WTC11 (cell line): ENCODE measurements at regions not wholly inside any gene's neighbourhood (a gene's known extent, or its start where the extent isn't known, plus 50 kb on each side); places are given as distances from the start of the nearest gene placed in this dataset.

Experiments used
- ATAC-seq: fragments of 200-7000 bp; cut with Tn5 transposase; 2 replicates; pipeline ENCODE4 v1.10.0; 2021; ENCODE audit warnings: mild to moderate bottlenecking, moderate library complexity
- CTCF ChIA-PET: fragments of 300-600 bp; sonication (Branson Sonifier 250); formaldehyde crosslinking; loops from one replicate; lab custom pipeline; 2021; ENCODE audit warnings: antibody characterized with exemption; lab: Charles Lee
- POLR2A ChIA-PET: fragments of 350-600 bp; sonication (Branson Sonifier 250); formaldehyde crosslinking; loops from one replicate; lab custom pipeline; 2021; ENCODE audit warnings: antibody characterized with exemption; lab: Charles Lee
- DNase-seq: peaks from one replicate; pipeline ENCODE4 v3.0.0; 2021; ENCODE audit warnings: low spot score
- H3K27ac Mint-ChIP-seq: 2 replicates; pipeline ENCODE4 v1.8.0; 2021; ENCODE audit warnings: mixed read lengths
- H3K27me3 Mint-ChIP-seq: 2 replicates; pipeline ENCODE4 v1.8.0; 2021; ENCODE audit warnings: low read depth, mild to moderate bottlenecking, moderate library complexity, mixed read lengths
- H3K36me3 Mint-ChIP-seq: 2 replicates; pipeline ENCODE4 v1.8.0; 2021; ENCODE audit warnings: mixed read lengths
- H3K4me1 Mint-ChIP-seq: 2 replicates; pipeline ENCODE4 v1.8.0; 2022; ENCODE audit warnings: mixed read lengths
- H3K4me3 Mint-ChIP-seq: 2 replicates; pipeline ENCODE4 v1.8.0; 2021; ENCODE audit warnings: mild to moderate bottlenecking, moderate library complexity, mixed read lengths
- H3K9me3 Mint-ChIP-seq: 2 replicates; pipeline ENCODE4 v1.8.0; 2021; ENCODE audit warnings: mixed read lengths
- CREM ChIP-seq: sonication (generic); formaldehyde crosslinking; IDR thresholded peaks from 2 replicates; pipeline ENCODE4 v1.8.1; 2022; ENCODE audit warnings: mild to moderate bottlenecking, missing genetic modification reagents, moderate library complexity
- ESRRA ChIP-seq: sonication (generic); formaldehyde crosslinking; IDR thresholded peaks from 2 replicates; pipeline ENCODE4 v1.8.1; 2022; ENCODE audit warnings: mild to moderate bottlenecking, missing genetic modification reagents, borderline replicate concordance
- ETV6 ChIP-seq: sonication (generic); formaldehyde crosslinking; IDR thresholded peaks from 2 replicates; pipeline ENCODE4 v1.8.1; 2022; ENCODE audit warnings: mild to moderate bottlenecking, missing genetic modification reagents
- FOXK1 ChIP-seq: sonication (generic); formaldehyde crosslinking; IDR thresholded peaks from 2 replicates; pipeline ENCODE4 v1.8.0; 2022; ENCODE audit warnings: mild to moderate bottlenecking, moderate library complexity, missing genetic modification reagents
- FOXP1 ChIP-seq: sonication (generic); formaldehyde crosslinking; IDR thresholded peaks from 2 replicates; pipeline ENCODE4 v1.8.0; 2022; ENCODE audit warnings: missing genetic modification reagents, mild to moderate bottlenecking, moderate library complexity, borderline replicate concordance
- GABPB1 ChIP-seq: sonication (generic); formaldehyde crosslinking; IDR thresholded peaks from 2 replicates; pipeline ENCODE4 v1.8.1; 2023; ENCODE audit warnings: mild to moderate bottlenecking, missing genetic modification reagents
- HMGA2 ChIP-seq: fragments of 250-450 bp; sonication (Bioruptor Pico); IDR thresholded peaks from 2 replicates; pipeline ENCODE4 v1.4.0; 2021; ENCODE audit warnings: mild to moderate bottlenecking, moderate library complexity
- KAT7 ChIP-seq: sonication (generic); formaldehyde crosslinking; IDR thresholded peaks from 2 replicates; pipeline ENCODE4 v1.8.1; 2023; ENCODE audit warnings: missing genetic modification reagents, mild to moderate bottlenecking, borderline replicate concordance
- MXD4 ChIP-seq: fragments of 250-450 bp; sonication (Bioruptor Pico); IDR thresholded peaks from 2 replicates; pipeline ENCODE4 v1.8.0; 2021; ENCODE audit warnings: mild to moderate bottlenecking, moderate library complexity, borderline replicate concordance
- MYBL2 ChIP-seq: sonication (generic); formaldehyde crosslinking; IDR thresholded peaks from 2 replicates; pipeline ENCODE4 v1.8.1; 2023; ENCODE audit warnings: mild to moderate bottlenecking, moderate library complexity, missing genetic modification reagents
- NFE2L1 ChIP-seq: sonication (generic); formaldehyde crosslinking; IDR thresholded peaks from 2 replicates; pipeline ENCODE4 v1.8.1; 2023; ENCODE audit warnings: missing genetic modification reagents
- PRRX2 ChIP-seq: fragments of 250-450 bp; sonication (Bioruptor Pico); IDR thresholded peaks from 2 replicates; pipeline ENCODE4 v1.8.0; 2021; ENCODE audit warnings: mild to moderate bottlenecking
- RELA ChIP-seq: sonication (generic); formaldehyde crosslinking; IDR thresholded peaks from 2 replicates; pipeline ENCODE4 v1.8.1; 2022; ENCODE audit warnings: missing genetic modification reagents, mild to moderate bottlenecking, borderline replicate concordance
- TCF7 ChIP-seq: sonication (generic); formaldehyde crosslinking; IDR thresholded peaks from 2 replicates; pipeline ENCODE4 v1.8.0; 2022; ENCODE audit warnings: mild to moderate bottlenecking, low read depth, missing genetic modification reagents, moderate library complexity
- TP53 ChIP-seq: sonication (generic); formaldehyde crosslinking; IDR thresholded peaks from 2 replicates; pipeline ENCODE4 v1.8.1; 2023; ENCODE audit warnings: mild to moderate bottlenecking, missing genetic modification reagents
- ZBTB21 ChIP-seq: sonication (generic); formaldehyde crosslinking; IDR thresholded peaks from 2 replicates; pipeline ENCODE4 v1.8.1; 2023; ENCODE audit warnings: mild to moderate bottlenecking, missing genetic modification reagents, borderline replicate concordance
- ZBTB43 ChIP-seq: sonication (generic); formaldehyde crosslinking; IDR thresholded peaks from 2 replicates; pipeline ENCODE4 v1.8.1; 2023; ENCODE audit warnings: mild to moderate bottlenecking, missing genetic modification reagents
- ZMAT4 ChIP-seq: fragments of 250-450 bp; sonication (Bioruptor Pico); IDR thresholded peaks from 2 replicates; pipeline ENCODE4 v1.9.0; 2021; ENCODE audit warnings: mild to moderate bottlenecking
- ZNF232 ChIP-seq: sonication (generic); formaldehyde crosslinking; IDR thresholded peaks from 2 replicates; pipeline ENCODE4 v1.8.0; 2022; ENCODE audit warnings: mild to moderate bottlenecking, missing genetic modification reagents
- ZNF263 ChIP-seq: sonication (generic); formaldehyde crosslinking; IDR thresholded peaks from 2 replicates; pipeline ENCODE4 v1.8.1; 2022; ENCODE audit warnings: low read depth, mild to moderate bottlenecking, moderate library complexity, missing genetic modification reagents
- ZNF396 ChIP-seq: fragments of 250-450 bp; sonication (Bioruptor Pico); IDR thresholded peaks from 2 replicates; pipeline ENCODE4 v1.8.0; 2021; ENCODE audit warnings: mild to moderate bottlenecking, moderate library complexity, borderline replicate concordance
- ZNF416 ChIP-seq: fragments of 250-450 bp; sonication (Bioruptor Pico); IDR thresholded peaks from 2 replicates; pipeline ENCODE4 v1.9.0; 2021; ENCODE audit warnings: mild to moderate bottlenecking, inconsistent platforms
- ZNF425 ChIP-seq: fragments of 250-450 bp; sonication (Bioruptor Pico); conservative IDR thresholded peaks from 2 replicates; pipeline ENCODE4 v1.9.0; 2021; ENCODE audit warnings: mild to moderate bottlenecking
- ZSCAN18 ChIP-seq: fragments of 250-450 bp; sonication (Bioruptor Pico); IDR thresholded peaks from 2 replicates; pipeline ENCODE4 v2.1.2; 2022; ENCODE audit warnings: mild to moderate bottlenecking, moderate library complexity
- TF ChIP-seq, protein P1 (sequence below): sonication (generic); formaldehyde crosslinking; IDR thresholded peaks from 2 replicates; pipeline ENCODE4 v1.8.1; 2022; ENCODE audit warnings: missing genetic modification reagents, borderline replicate concordance
- TF ChIP-seq, protein P2 (sequence below): sonication (generic); formaldehyde crosslinking; IDR thresholded peaks from 2 replicates; pipeline ENCODE4 v1.8.0; 2022; ENCODE audit warnings: mild to moderate bottlenecking, missing genetic modification reagents

DNA sequence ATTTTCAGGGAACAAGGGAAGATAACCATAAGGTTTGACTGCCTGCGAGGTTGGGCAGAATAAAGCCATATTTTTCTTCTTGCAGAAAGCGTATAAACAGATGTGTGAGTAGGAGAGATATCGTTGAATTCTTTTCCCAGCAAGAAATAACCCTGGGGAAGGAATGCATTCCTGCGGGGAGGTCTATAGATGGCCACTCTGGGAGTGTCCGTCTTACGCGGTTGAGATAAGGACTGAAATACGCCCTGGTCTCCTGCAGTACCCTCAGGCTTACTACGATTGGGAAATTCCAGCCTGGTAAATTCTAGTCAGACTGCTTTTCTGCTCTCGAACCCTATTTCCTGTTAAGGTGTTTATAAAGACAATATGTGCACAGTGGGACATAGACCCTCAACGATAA is 225.0 kb downstream of the LRIG3 start:
- CTCF ChIA-PET = no interaction called here
- no peak for DNase-seq
- Mint-ChIP-seq H3K9me3 (peaks cover 67% of the 10 kb centered on the region), H3K36me3 (peaks cover 28% of the 10 kb centered on the region), H3K27ac (no peak overlapping the region), H3K27me3 (no peaks in the 10 kb centered on the region; the same call in 1 of the 2 replicates), H3K4me1 (no peaks in the 10 kb centered on the region), H3K4me3 (no peak overlapping the region)
- ATAC-seq = no peak
- POLR2A ChIA-PET = no interaction called here
- TF ChIP-seq, protein P1, sequence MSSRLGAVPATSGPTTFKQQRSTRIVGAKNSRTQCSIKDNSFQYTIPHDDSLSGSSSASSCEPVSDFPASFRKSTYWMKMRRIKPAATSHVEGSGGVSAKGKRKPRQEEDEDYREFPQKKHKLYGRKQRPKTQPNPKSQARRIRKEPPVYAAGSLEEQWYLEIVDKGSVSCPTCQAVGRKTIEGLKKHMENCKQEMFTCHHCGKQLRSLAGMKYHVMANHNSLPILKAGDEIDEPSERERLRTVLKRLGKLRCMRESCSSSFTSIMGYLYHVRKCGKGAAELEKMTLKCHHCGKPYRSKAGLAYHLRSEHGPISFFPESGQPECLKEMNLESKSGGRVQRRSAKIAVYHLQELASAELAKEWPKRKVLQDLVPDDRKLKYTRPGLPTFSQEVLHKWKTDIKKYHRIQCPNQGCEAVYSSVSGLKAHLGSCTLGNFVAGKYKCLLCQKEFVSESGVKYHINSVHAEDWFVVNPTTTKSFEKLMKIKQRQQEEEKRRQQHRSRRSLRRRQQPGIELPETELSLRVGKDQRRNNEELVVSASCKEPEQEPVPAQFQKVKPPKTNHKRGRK (CRISPR knock-in tag) = no peak
- TF ChIP-seq FOXK1 (CRISPR knock-in tag) = no peak
- no peak for TF ChIP-seq HMGA2 (CRISPR knock-in tag)
- no peak for TF ChIP-seq GABPB1 (CRISPR knock-in tag)
- no peak for TF ChIP-seq CREM (CRISPR knock-in tag)
- no peak for TF ChIP-seq ZBTB43
- no peak for TF ChIP-seq ZNF263 (CRISPR knock-in tag)
- no peak for TF ChIP-seq TP53
- TF ChIP-seq MXD4 (CRISPR knock-in tag) = no peak
- TF ChIP-seq ZSCAN18 (CRISPR knock-in tag) = no peak
- TF ChIP-seq ZMAT4 (CRISPR knock-in tag) = no peak
- no peak for TF ChIP-seq ZNF232
- TF ChIP-seq ZNF396 (CRISPR knock-in tag) = no peak
- TF ChIP-seq FOXP1 (CRISPR knock-in tag) = no peak

DNA sequence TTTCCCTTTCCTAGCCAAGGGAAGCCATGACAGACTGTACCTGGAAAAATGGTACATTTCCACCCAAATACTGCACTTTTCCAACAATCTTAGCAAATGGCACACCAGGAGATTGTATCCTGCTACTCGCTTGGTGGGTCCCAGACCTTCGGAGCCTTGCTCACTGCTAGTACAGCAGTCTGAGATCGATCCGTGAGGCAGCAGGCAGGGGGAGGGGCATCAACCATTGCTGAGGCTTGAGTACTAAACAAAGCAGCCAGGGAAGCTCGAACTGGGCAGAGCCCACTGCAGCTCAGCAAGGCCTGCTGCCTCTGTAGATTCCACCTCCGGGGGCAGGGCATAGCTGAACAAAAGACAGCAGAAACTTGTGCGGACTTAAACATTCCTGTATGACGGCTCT is 218.8 kb downstream of the LRIG3 start:
- no peaks in the 10 kb centered on the region for H3K4me1 Mint-ChIP-seq
- DNase-seq = peak; percentile 14

More for the DNA sequence above, 218.8 kb downstream of the LRIG3 start:
- Mint-ChIP-seq H3K36me3 (peaks cover 19% of the 10 kb centered on the region), H3K9me3 (peaks cover 56% of the 10 kb centered on the region), H3K27me3 (no peaks in the 10 kb centered on the region; the same call in 1 of the 2 replicates), H3K4me3 (no peak overlapping the region), H3K27ac (no peak overlapping the region)
- CTCF ChIA-PET = interaction anchor here (1.3 kb wide), 1 partner anchor 161 kb away, joined by 3 read pairs; no protein-coding TSS in a partner anchor
- POLR2A ChIA-PET = no interaction called here
- TF ChIP-seq ETV6 (CRISPR knock-in tag) (no peak), ZNF416 (CRISPR knock-in tag) (no peak), RELA (CRISPR knock-in tag) (no peak), KAT7 (CRISPR knock-in tag) (no peak), MYBL2 (CRISPR knock-in tag) (no peak), PRRX2 (CRISPR knock-in tag) (no peak), ZBTB21 (CRISPR knock-in tag) (no peak), NFE2L1 (CRISPR knock-in tag) (no peak), ESRRA (no peak), TCF7 (CRISPR knock-in tag) (no peak), ZNF425 (CRISPR knock-in tag) (no peak)
- TF ChIP-seq, protein P2, sequence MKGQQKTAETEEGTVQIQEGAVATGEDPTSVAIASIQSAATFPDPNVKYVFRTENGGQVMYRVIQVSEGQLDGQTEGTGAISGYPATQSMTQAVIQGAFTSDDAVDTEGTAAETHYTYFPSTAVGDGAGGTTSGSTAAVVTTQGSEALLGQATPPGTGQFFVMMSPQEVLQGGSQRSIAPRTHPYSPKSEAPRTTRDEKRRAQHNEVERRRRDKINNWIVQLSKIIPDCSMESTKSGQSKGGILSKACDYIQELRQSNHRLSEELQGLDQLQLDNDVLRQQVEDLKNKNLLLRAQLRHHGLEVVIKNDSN (CRISPR knock-in tag) = no peak
- no peak; the same call in 1 of the 2 replicates for ATAC-seq
